IgD-negative memory B cell (primary cell): ENCODE measurements at regions not wholly inside any gene's neighbourhood (a gene's known extent, or its start where the extent isn't known, plus 50 kb on each side); places are given as distances from the start of the nearest gene placed in this dataset.

Experiments used
- H3K27ac Mint-ChIP-seq, 3 donors: one replicate each; pipeline ENCODE4 v1.8.0; 2020 to 2022; ENCODE audit warnings: mild to moderate bottlenecking in 3 of 3, mixed read lengths in 3 of 3, moderate library complexity in 1 of 3
- H3K27me3 Mint-ChIP-seq: one replicate; pipeline ENCODE4 v1.8.0; 2021; ENCODE audit warnings: mixed read lengths
- H3K36me3 Mint-ChIP-seq: one replicate; pipeline ENCODE4 v1.8.0; 2020; ENCODE audit warnings: mild to moderate bottlenecking, mixed read lengths
- H3K4me1 Mint-ChIP-seq, 3 donors: one replicate each; pipeline ENCODE4 v1.8.0; 2020 to 2022; ENCODE audit warnings: mixed read lengths in 3 of 3, mild to moderate bottlenecking in 1 of 3
- H3K4me3 Mint-ChIP-seq, 4 donors: one replicate each; pipeline ENCODE4 v1.8.0; 2020 to 2022; ENCODE audit warnings: mild to moderate bottlenecking in 4 of 4, mixed read lengths in 4 of 4, moderate library complexity in 3 of 4
- H3K9me3 Mint-ChIP-seq, 3 donors: one replicate each; pipeline ENCODE4 v1.8.0; 2020 to 2021; ENCODE audit warnings: mixed read lengths in 3 of 3, mild to moderate bottlenecking in 1 of 3

- Mint-ChIP-seq H3K36me3 (peaks cover 3% of the 10 kb centered on the region), H3K4me3 (no peak overlapping the region), H3K27ac (peak overlapping the region in 1 of 3 donors; percentile 23), H3K4me1 (peaks cover 0 to 10% (median 5%) of the 10 kb centered on the region in 3 donors), H3K27me3 (no peaks in the 10 kb centered on the region), H3K9me3 (no peaks in the 10 kb centered on the region)
These were observed 268.6 kb upstream of the NCKAP5 start for GRCh38 chr2:133836691-133837345.

DNA sequence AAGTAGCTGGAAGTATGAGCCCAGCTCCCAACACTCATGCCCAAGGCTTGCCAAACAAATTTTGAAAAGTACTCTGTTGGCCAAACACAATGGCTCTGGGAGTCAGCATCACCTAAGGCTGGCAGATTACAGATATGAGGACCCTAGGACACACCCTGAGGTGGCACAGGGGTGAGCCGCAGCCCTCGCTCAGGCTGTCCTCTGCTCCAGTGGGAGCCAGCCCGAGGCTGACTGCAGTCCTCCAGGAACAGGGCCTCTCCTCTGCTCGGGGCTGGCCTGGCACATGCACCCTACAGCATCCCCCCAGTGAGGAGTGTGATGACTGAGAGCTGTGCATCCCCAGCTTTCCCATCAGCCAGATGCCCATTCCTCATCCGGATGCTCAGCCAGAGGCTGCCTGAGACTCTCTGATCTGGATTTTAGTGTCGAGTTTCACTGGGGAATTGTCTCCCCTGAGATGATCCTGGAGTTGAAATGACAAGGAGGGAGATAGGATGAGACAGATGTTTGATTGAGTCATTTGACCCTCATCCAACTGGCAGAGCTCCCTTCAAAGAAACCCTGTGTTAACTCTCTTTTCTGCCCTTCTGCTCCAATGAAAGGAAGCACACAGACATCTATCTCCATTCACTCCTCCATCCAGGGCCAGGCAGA lies 269.3 kb upstream of the NCKAP5 start:
- H3K36me3 Mint-ChIP-seq: peaks cover 3% of the 10 kb centered on the region

GRCh38 chr2:133838642-133839365 lies 270.5 kb upstream of the NCKAP5 start:
- peaks cover 3% of the 10 kb centered on the region for H3K36me3 Mint-ChIP-seq
- H3K27ac Mint-ChIP-seq: peak overlapping the region in 1 of 3 donors; percentile 12
- no peak overlapping the region for H3K4me3 Mint-ChIP-seq
- H3K4me1 Mint-ChIP-seq: peaks cover 0 to 10% (median 5%) of the 10 kb centered on the region in 3 donors
- H3K9me3 Mint-ChIP-seq: no peaks in the 10 kb centered on the region
- no peaks in the 10 kb centered on the region for H3K27me3 Mint-ChIP-seq

More for the DNA sequence above, 269.3 kb upstream of the NCKAP5 start:
- H3K27ac Mint-ChIP-seq: no peak overlapping the region
- no peaks in the 10 kb centered on the region for H3K9me3 Mint-ChIP-seq
- H3K4me3 Mint-ChIP-seq: no peak overlapping the region
- H3K4me1 Mint-ChIP-seq: peaks cover 0 to 10% (median 5%) of the 10 kb centered on the region in 3 donors
- no peaks in the 10 kb centered on the region for H3K27me3 Mint-ChIP-seq

DNA sequence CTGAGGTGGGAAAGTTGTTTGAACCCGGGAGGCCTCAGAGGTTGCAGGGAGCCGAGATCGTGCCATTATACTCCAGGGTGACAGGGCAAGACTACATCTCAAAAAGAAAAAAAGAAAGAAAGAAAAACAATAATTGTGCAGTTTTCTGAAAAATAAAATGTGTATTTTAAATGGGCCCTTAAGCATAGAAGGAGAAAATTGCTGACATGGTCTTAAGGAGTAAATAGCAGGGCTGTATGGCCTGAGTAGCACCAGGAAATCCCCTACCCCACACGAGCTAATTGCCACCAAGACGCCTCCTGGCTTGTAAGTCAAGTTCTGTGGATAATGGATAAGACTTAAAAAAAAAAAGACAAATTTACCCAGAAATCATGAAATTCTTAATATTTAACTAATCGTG lies 271.4 kb upstream of the NCKAP5 start:
- no peaks in the 10 kb centered on the region for H3K27me3 Mint-ChIP-seq
- H3K36me3 Mint-ChIP-seq: peaks cover 3% of the 10 kb centered on the region
- no peak overlapping the region for H3K27ac Mint-ChIP-seq
- H3K9me3 Mint-ChIP-seq: no peaks in the 10 kb centered on the region
- no peak overlapping the region for H3K4me3 Mint-ChIP-seq
- H3K4me1 Mint-ChIP-seq: peaks cover 3 to 14% (median 5%) of the 10 kb centered on the region in 3 donors

DNA sequence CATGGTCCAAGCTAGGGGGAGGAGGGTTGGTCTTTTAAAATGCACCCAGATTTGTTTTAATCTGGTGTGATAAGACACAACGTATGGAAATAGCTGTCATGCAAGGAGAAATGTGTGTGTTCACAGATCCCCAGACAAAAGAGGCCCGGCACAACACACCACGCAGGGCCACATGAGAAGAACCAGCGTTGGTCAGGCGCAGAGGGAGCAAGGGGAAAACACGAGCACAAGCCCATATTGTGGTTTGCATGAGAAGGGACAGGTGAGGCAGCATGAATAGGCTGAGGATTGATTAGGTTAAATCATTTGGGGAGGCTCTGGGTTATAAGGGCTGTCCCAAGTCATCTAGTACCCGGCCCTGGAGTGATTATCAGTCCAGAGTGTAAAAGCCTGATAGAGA lies 272.5 kb upstream of the NCKAP5 start:
- H3K27ac Mint-ChIP-seq: no peak overlapping the region
- no peaks in the 10 kb centered on the region for H3K9me3 Mint-ChIP-seq
- H3K4me1 Mint-ChIP-seq: peaks cover 3 to 12% (median 5%) of the 10 kb centered on the region in 3 donors
- no peak overlapping the region for H3K4me3 Mint-ChIP-seq
- no peaks in the 10 kb centered on the region for H3K27me3 Mint-ChIP-seq
- H3K36me3 Mint-ChIP-seq: peaks cover 3% of the 10 kb centered on the region

- Mint-ChIP-seq H3K27ac (no peak overlapping the region), H3K36me3 (peaks cover 3% of the 10 kb centered on the region), H3K27me3 (no peaks in the 10 kb centered on the region), H3K4me3 (no peak overlapping the region), H3K4me1 (peaks cover 0 to 5% (median 3%) of the 10 kb centered on the region in 3 donors), H3K9me3 (no peaks in the 10 kb centered on the region)
These were observed 273.6 kb upstream of the NCKAP5 start for GRCh38 chr2:133841900-133842299.

DNA sequence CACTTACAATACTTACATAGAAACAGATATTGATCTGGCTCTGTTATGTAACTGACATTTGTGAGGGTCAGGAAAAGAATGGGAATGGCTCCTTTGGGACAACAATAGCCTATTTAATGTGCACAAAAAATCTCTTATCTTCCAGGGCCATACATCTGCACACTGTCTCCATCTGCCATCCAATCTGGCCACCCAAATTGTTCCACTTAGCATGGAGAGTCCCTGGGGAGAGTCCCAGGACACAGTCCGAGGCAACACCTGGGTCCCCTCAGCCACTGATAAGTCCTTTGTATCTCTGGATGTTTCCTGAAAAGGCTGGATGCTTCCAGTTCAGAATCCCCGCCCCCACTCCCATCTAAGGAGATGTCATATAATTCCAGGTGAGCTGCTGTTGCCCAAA lies 274.2 kb upstream of the NCKAP5 start:
- no peak overlapping the region for H3K4me3 Mint-ChIP-seq
- H3K4me1 Mint-ChIP-seq: peaks cover 0 to 5% (median 3%) of the 10 kb centered on the region in 3 donors
- H3K9me3 Mint-ChIP-seq: no peaks in the 10 kb centered on the region
- H3K27me3 Mint-ChIP-seq: no peaks in the 10 kb centered on the region
- H3K36me3 Mint-ChIP-seq: peaks cover 3% of the 10 kb centered on the region
- no peak overlapping the region for H3K27ac Mint-ChIP-seq

DNA sequence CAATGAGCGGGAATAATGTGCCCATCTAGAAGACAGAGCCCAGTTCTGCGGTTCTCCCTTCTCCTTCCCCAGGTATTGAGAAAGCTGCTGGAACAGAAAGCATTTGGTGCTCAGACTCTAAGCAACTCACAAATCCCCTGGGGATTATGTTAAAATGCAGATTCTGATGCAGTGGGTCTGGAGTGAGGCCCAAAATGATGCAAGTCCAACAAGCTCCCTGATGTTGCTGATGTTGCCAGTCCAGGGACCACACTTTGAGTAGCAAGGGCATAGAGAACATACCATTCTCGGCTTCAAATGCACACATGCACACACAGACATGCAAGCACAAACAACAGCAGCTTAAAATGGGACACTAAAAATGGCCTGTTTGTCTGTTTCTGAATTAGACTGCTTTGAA lies 274.8 kb upstream of the NCKAP5 start:
- Mint-ChIP-seq H3K27me3 (peaks cover 3% of the 10 kb centered on the region), H3K4me3 (no peak overlapping the region), H3K36me3 (peaks cover under 1% of the 10 kb centered on the region), H3K4me1 (peaks cover 0 to 5% (median 3%) of the 10 kb centered on the region in 3 donors), H3K9me3 (no peaks in the 10 kb centered on the region), H3K27ac (no peak overlapping the region)

DNA sequence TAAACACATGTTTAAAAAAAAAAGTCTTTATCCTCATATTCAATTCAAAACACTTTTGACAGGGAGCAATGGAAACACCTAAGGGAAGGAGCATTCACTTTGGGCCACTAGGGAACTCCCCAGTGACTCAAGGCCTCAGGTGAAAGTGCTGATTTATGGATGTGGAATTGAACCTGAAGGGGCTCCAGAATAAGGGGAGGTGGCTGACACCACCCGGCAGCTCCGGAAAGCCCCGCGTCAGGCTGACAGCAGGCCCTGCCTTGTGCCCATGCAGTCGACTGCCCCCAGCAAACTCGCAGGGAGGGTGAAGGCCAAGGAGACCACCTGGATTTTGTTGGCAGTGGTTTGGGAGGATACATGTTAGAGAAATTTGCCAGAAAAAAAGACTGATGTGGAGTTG lies 275.3 kb upstream of the NCKAP5 start:
- peaks cover 0 to 5% (median 3%) of the 10 kb centered on the region in 3 donors for H3K4me1 Mint-ChIP-seq
- H3K4me3 Mint-ChIP-seq: no peak overlapping the region
- no peaks in the 10 kb centered on the region for H3K9me3 Mint-ChIP-seq
- no peaks in the 10 kb centered on the region for H3K36me3 Mint-ChIP-seq
- no peak overlapping the region for H3K27ac Mint-ChIP-seq
- H3K27me3 Mint-ChIP-seq: peaks cover 6% of the 10 kb centered on the region

DNA sequence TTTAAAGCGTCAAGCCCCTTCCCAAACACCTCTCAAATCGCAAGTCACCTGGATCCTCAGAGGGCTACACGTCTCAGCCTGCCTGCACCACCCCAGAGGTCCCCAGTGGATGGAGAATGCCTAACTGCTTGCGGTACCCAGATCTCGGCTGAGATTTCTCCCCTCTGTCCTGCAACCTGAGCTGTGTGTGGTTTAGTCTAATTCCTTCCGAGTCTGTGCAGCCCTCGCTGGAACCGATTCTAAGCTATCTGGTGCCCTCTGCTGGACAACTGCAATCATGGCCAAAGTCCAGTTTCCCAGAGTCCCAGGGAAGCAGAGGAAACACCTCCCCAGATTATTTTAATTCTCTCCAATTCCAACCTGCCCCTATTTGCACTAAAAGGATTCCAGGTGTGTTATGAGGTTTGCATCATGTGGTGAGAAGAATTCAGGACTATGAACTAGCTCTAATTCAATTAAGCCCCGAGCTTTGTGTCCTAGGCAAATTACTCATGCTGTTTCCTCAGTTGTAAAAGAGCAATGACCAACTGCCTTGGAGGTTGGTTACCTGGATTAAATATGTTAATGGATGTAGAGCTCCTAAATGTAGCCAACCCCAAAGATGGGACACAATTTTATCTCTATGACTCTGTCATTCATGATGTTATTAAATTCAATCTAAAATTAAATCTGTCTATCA lies 276.1 kb upstream of the NCKAP5 start:
- Mint-ChIP-seq H3K27me3 (peaks cover 6% of the 10 kb centered on the region), H3K36me3 (no peaks in the 10 kb centered on the region), H3K4me3 (no peak overlapping the region), H3K4me1 (peaks cover 0 to 5% (median 3%) of the 10 kb centered on the region in 3 donors), H3K27ac (no peak overlapping the region), H3K9me3 (no peaks in the 10 kb centered on the region)

GRCh38 chr2:133846476-133846875 lies 278.2 kb upstream of the NCKAP5 start:
- Mint-ChIP-seq H3K36me3 (no peaks in the 10 kb centered on the region), H3K27ac (no peak overlapping the region), H3K27me3 (peaks cover 6% of the 10 kb centered on the region), H3K9me3 (peaks cover 0 to 2% (median 0%) of the 10 kb centered on the region in 3 donors), H3K4me1 (peaks cover 0 to 5% (median 3%) of the 10 kb centered on the region in 3 donors), H3K4me3 (no peak overlapping the region)

DNA sequence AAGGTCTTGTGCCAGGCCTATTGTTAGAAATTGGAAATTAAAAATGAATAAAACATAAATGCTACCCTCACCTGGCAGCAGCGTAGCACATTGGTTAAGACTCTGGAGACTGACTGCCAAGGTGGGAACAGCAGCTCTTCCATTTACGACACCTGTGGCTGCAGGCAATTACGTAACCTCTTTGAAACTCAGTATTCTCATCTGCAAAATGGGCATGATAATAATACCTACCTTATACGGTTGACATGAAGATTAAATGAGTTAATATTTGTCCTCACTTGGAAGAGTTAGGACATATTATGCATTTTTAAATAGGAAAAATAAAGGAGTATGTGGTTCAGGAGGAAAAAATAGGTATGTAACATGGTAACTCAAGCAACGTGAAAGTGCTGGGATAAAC lies 279.3 kb upstream of the NCKAP5 start:
- H3K27ac Mint-ChIP-seq: no peak overlapping the region
- no peaks in the 10 kb centered on the region for H3K36me3 Mint-ChIP-seq
- peaks cover 6% of the 10 kb centered on the region for H3K27me3 Mint-ChIP-seq
- no peak overlapping the region for H3K4me3 Mint-ChIP-seq
- H3K4me1 Mint-ChIP-seq: peaks cover 2 to 5% (median 3%) of the 10 kb centered on the region in 3 donors
- H3K9me3 Mint-ChIP-seq: peaks cover 0 to 3% (median 2%) of the 10 kb centered on the region in 3 donors

GRCh38 chr2:133848111-133848649 lies 279.9 kb upstream of the NCKAP5 start:
- Mint-ChIP-seq H3K4me1 (peaks cover 2 to 5% (median 3%) of the 10 kb centered on the region in 3 donors), H3K36me3 (no peaks in the 10 kb centered on the region), H3K27me3 (peaks cover 6% of the 10 kb centered on the region), H3K9me3 (peaks cover 0 to 3% (median 2%) of the 10 kb centered on the region in 3 donors), H3K27ac (no peak overlapping the region), H3K4me3 (no peak overlapping the region)

DNA sequence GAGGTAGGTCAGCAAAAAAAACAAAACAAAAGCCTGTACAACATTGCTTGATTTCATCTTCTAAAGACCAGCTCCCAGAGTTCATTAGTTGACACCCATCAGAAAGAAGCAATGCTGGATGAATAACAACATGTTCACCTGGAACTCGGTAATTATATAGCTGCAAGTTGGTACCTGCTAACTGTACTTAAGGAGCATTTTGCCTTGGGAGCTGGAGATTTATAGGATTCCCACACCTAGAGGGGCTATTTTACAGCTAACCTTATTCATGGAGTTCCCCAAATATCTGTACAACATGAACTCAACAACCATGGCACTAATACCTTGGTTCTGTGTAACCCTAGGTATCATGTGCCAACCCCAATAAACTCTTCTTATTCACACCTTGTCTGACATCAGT lies 281.1 kb upstream of the NCKAP5 start:
- Mint-ChIP-seq H3K4me3 (no peak overlapping the region), H3K9me3 (peaks cover 0 to 4% (median 3%) of the 10 kb centered on the region in 3 donors), H3K36me3 (no peaks in the 10 kb centered on the region), H3K4me1 (peaks cover 0 to 2% (median 1%) of the 10 kb centered on the region in 3 donors), H3K27me3 (peaks cover 7% of the 10 kb centered on the region), H3K27ac (no peak overlapping the region)
